ENCODE measurements at regions not wholly inside any gene's neighbourhood (a gene's known extent, or its start where the extent isn't known, plus 50 kb on each side); places are given as distances from the start of the nearest gene placed in this dataset.

GRCh38 chr6:126419901-126420300 is 80.0 kb downstream of the CENPW start:
- DNase-seq = no peak

- DNase-seq = no peak
Observed at GRCh38 chr6:126422912-126423311, 83.0 kb downstream of the CENPW start.

GRCh38 chr6:126427713-126428112 is 87.8 kb downstream of the CENPW start:
- no peak for DNase-seq

GRCh38 chr6:126429866-126430265 is 90.0 kb downstream of the CENPW start:
- no peak for DNase-seq

- DNase-seq = no peak
Observed at GRCh38 chr6:126432564-126432963, 92.6 kb downstream of the CENPW start.

GRCh38 chr6:126433927-126434326 is 94.0 kb downstream of the CENPW start:
- no peak for DNase-seq

GRCh38 chr6:126437205-126437604 is 97.3 kb downstream of the CENPW start:
- no peak for DNase-seq

GRCh38 chr6:126439040-126439439 is 99.1 kb downstream of the CENPW start:
- DNase-seq = no peak

- no peak for DNase-seq
Observed at GRCh38 chr6:126440923-126441322, 101.0 kb downstream of the CENPW start.

GRCh38 chr6:126444659-126445273 is 104.9 kb downstream of the CENPW start:
- DNase-seq = no peak

GRCh38 chr6:126446248-126446647 is 106.3 kb downstream of the CENPW start:
- DNase-seq = no peak

GRCh38 chr6:126447367-126447766 is 107.5 kb downstream of the CENPW start:
- no peak for DNase-seq

- no peak for DNase-seq
Observed at GRCh38 chr6:126461045-126461444, 121.1 kb downstream of the CENPW start.

GRCh38 chr6:126464245-126464644 is 124.3 kb downstream of the CENPW start:
- DNase-seq = no peak

GRCh38 chr6:126475449-126475848 is 135.5 kb downstream of the CENPW start:
- no peak for DNase-seq

- no peak for DNase-seq
Observed at GRCh38 chr6:126477678-126478077, 137.8 kb downstream of the CENPW start.

- DNase-seq = no peak
Observed at GRCh38 chr6:126480268-126480667, 140.4 kb downstream of the CENPW start.

- DNase-seq = no peak
Observed at GRCh38 chr6:126481319-126481718, 141.4 kb downstream of the CENPW start.

GRCh38 chr6:126504792-126505191 is 164.9 kb downstream of the CENPW start:
- DNase-seq = no peak

GRCh38 chr6:126513198-126513597 is 173.3 kb downstream of the CENPW start:
- no peak for DNase-seq

- DNase-seq = no peak
Observed at GRCh38 chr6:126516411-126516810, 176.5 kb downstream of the CENPW start.

GRCh38 chr6:126524811-126525326 is 185.0 kb downstream of the CENPW start:
- DNase-seq = no peak

- DNase-seq = no peak
Observed at GRCh38 chr6:126526547-126526946, 186.6 kb downstream of the CENPW start.

GRCh38 chr6:126526996-126527606 is 187.2 kb downstream of the CENPW start:
- no peak for DNase-seq
